Activated effector memory CD4-positive, alpha-beta T cell treated with anti-CD3 and anti-CD28 coated beads, Interleukin-2, amount 50 U/mL, for 16 hours (primary cell): ENCODE measurements at regions not wholly inside any gene's neighbourhood (a gene's known extent, or its start where the extent isn't known, plus 50 kb on each side); places are given as distances from the start of the nearest gene placed in this dataset.

ENCODE experiments used
- DNase-seq: peaks from one replicate; pipeline ENCODE4 v3.0.0-alpha.2; 2020

DNA sequence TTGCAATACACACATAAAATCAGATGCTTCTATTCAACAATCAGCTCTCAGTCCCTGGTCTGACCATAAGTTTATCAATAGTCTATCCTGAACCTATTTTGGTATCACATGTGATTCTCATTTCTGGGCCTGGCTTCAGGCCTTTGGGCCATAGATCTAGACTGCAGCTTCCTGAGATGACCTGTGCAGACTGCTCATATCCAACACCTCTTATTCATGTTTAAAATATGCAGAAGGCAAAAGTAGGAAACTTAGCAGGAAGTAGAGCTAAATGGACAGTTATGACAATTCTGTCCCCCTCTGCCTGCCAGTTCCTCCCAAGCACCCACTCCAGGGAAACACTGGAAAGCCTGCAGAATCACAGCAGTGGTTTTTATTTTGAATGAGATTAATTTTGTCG lies 53.3 kb downstream of the C7orf25 start:
- no peak for DNase-seq

DNA sequence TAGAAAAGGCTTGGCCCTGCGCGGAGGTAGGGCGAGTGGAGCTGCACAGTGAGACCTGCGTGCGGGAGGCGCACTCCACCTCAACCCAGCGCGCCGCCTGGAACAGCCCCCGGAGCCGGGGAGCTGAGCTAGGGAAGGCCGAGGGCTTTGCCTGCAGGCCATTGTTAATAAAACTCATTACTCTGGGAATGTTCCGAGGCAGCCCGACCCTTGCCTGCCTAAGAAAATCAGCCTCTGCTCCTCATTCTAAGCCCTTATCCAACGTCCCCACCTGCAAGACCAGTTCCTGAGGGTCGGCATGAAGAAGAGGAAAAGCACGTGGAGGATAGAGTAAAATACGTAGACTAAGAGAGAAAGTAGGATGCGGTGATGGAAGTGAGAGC lies 55.3 kb downstream of the C7orf25 start:
- no peak for DNase-seq

DNA sequence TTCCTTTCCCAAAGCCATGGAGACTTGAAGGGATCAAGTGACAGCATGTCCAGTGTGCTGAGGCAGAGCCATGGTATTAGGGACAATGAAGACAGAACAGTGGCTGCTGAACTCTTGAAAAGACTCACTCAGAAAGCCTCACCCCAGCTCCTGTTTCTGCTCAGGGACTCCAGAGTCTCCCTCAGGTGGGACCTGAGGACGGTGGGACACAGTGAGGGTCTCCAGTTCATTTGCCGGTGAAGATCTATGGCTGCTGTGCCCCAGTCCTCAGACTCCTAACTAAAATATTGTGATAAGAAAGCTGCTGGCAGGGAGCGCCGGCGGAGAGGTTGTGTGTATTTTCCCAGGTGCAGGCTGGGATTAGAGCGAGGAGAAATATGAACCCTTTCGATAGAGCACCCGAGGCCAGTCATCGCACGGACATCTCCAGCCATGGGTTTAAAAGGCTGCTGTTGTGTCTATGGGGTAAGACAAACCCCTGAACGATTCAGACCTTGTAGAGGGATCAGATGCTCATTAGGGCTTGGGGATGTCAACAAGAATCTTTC lies 57.2 kb downstream of the C7orf25 start:
- DNase-seq: no peak

DNA sequence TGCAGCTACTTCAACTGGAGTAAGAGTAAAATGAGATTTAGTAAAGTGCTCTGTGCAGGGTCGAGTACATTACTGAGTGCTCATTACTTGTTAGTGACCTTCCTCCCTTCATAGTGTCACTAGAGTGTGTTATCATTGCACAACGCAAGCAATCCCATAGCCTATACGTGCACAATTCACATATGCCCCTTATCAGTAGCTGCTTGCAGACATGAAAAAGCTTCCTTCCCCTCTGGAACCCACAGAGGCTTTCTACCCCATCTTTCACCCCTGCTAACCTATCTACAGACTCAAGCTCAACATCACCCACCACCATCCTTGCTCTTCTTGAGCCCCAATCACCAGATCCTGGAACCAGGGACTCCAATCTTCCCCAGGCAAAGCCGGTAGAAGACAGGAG lies 59.3 kb downstream of the C7orf25 start:
- no peak for DNase-seq

DNA sequence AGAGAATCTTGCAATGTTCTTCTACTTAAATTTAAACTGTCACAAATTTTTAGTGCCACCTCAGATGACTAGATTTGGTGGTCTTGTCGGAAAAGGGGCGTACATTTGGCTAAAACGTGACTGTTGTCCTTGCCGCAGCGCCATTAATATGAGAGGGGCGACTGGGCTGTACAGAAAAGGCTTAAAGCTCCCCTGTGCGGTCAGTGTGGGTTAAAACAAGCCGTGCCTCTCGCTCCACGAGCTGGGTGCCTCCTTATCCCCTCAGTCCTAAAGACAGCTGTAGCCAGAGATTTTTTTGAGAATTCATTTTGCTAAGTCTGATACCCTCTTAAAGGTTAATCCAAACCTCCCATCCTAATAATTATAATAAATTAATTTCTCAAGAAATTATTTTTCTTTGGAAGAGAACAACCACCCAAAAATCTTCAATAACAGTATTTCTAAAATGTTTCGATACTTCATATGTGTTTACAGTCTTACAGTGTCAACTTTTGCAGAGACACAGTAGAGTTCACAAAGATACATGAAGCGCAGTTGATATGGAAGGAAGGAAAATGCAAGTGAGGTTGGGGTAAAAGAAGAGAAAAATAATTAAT lies 68.6 kb downstream of the C7orf25 start:
- no peak for DNase-seq

DNA sequence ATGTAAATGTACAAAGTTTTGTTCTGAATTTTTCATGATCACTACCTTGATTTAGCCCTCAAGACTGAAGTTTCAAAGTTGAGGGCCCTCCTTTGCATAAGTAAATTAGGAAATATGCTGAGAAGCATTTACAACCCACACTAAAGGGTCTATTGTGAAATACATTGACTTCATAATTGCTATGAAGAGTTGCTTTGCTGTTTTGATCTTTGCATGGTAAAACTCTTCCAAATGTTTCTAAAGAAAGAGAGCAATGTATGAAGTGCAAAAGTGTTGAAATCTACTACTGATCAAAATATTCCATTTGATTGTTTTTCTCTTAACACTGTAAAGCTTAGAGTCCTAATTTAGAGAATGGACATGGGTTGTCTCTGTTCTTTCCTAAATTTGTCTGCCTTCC lies 77.2 kb downstream of the C7orf25 start:
- DNase-seq: no peak

DNA sequence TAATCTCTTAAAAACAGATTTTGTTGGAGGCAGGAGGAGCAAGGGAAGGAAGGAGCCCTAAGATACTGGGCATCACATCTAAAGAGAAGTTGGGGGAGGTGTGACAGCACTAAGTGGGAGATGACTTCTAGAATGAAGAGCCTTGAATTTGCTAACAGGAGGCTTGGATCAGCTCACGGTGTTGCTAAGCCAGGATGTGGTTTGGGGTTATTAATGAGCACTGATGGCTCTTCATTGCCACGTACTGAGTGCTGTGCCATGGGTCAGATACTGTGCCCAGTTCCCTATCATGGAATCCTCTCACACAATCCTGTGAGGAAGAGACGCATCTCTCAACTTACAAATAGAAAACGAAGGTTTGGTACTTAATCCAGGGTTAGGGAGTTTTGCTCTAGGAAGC lies 78.5 kb downstream of the C7orf25 start:
- no peak for DNase-seq

DNA sequence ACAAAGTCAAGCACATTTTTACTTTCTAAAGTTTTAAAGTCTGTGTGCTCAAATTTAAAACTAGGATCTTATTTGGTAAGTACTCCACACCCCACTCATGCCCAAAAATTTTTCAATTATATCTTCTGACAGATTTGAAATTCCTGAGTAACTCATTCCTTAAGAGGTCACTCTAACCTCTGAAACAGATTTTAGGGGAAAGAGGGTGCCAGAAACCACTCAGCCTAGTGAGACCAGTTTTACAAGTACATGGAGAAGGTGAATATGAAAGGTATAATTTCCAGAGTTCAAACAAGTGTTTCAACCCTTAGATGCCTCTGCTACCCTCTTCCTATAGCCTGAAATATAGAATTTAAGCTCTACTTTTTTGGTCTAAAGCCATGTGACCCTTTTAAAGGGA lies 79.2 kb downstream of the C7orf25 start:
- no peak for DNase-seq

DNA sequence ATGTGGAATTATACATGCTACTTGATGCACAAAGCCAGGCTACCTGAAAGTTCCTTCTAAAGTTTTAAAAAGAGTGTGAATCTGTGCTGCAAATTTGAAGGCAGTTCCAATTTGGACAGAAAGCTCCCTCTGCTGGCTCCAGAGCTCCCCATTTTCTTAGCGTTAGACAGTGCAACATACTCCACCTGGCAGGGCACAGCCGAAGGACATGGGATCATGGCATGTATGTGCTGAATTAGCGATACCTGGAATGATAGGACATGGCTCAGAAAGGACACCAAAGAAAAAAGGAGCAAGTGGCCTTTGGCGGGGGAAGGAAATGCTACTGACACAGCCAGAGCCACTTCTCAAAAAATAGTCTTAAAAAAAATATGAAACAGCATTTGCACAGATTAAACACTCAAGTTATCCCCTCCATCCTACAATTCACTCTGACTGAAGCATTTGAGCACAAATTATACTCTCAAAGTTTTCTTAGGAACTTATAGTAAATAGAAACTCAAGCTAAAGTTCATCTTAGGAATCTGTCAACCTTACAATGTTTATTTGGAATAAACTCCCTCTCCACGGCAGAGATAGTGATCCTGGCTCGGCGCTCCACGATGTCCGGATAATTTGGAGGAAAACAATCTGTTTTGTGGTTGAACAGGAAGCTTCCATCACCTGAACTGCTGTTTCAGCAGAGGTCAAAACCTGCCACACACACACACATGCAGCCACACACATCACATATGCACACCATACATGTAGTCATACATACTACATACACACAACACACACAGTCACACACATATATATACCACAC lies 80.0 kb downstream of the C7orf25 start:
- DNase-seq: no peak

DNA sequence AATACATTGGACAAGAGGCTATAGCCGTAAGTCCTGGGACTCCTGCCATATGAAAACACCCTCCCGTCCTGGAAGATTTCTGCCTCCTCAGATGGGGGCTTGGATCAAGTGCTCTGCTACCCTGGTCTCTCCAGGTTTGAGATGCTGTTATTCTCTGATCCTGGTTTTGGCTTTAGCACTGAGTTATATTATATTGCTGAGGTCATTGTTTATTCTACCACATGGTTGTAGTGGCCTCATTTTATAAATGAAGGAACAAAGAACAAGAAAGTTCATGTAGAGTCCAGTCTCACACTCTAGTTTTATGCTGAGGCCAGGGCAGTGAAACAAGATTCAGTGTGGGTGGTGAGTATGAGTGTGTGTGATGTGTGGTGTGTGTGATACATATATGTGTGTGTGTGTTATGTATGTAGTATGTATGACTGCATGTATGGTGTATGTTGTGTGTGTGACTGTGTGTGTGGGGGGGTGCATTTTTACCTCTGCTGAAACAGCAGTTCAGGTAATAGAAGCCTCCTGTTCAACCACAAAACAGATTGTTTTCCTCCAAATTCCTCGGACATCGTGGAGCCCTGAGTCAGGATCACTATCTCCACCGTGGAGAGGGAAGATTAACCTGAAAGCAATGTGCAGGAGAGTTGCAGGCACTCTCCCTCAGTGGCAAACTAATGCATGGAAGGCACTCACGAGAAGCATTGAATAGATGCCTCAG lies 80.7 kb downstream of the C7orf25 start:
- no peak for DNase-seq

DNA sequence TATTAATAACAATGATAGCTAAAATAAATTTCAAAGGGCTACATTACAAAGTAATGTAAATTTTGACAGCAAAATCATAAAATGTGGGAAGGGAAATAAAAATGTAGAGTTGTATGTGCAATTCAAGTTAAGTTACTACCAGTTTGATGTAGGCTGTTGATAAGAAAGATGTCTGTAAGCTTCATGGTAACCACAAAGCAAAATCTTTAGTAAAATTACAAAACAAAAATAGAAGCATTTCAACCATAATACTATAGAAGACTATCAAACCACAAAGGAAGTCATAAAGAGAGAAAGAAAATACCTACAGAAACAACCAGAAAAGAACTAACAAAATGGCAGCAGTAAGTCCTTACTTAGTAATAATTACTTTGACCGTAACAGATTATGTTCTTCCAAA lies 99.1 kb downstream of the C7orf25 start:
- DNase-seq: no peak

DNA sequence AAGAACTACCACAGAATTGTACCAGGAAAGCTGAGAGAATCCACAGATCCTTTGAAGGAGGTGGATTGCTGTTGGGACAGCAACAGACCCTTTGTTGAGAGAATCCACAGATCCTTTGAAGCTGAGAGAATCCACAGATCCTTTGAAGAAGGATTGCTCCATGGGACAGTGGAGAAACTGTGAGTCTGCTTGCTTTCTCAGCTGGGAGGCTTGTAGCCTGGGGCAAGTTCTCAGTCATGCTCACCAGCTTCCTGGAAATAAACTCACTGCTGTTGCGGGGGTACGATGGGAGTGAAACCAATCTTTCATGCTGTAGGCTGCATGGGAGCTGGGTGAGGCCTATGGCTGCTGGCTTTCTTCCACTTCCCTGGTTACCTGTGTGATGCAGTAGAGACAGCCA lies 106.3 kb downstream of the C7orf25 start:
- DNase-seq: no peak

DNA sequence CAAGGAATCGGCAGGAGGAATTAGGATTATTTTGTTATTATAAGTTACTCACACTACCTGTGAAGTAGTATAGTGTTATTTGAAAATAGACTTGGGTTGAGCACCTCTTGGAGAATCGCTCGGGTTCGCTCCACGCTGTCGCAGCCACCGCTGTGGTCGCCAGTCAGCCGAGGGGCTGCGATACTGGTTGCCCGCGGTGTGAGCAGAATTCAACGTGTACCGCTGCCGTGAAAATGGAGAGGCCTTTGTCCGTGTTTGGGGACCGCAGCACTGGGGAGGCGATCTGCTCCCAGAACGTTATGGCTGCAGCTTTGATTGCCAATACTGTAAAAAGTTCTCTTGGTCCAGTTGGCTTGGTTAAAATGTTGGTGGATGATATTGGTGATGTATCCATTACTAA lies 117.2 kb downstream of the C7orf25 start:
- no peak for DNase-seq

DNA sequence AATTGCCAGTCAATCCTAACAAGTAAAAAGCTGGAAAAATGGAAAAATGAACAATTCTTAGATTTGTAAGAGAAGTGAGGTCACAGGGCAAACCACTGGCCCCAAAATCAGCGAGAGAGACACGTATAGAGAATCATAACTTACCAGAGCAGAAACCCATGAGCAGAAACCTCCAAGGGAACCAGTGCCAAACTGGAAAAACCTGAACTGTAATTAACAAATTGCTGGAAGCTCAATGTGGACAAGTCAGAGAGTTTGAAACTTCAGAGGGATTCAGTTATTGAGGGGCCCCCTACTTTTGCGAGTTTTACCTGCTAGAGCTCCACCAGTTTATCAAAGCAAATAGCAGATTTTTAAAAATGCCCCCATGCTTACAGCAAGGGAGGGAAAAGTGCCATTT lies 119.0 kb downstream of the C7orf25 start:
- DNase-seq: no peak

DNA sequence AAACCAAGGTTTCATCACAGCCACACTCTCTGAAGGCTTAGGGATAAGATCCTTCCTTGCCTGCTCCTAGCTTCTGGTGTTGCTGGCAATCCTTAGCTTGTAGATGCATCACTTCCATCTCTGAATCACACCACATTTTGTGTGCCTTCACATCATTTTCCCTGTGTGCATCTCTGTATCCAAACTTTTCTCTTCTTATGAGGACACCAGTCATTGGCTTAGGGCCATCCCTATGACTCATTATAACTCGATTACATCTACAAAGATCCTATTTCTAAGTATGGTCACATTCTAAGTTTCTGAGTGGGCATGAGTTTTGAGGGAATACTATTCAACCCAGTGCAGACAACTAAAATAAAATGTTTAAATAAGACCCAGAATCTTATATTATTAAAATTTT lies 121.7 kb downstream of the C7orf25 start:
- DNase-seq: no peak

DNA sequence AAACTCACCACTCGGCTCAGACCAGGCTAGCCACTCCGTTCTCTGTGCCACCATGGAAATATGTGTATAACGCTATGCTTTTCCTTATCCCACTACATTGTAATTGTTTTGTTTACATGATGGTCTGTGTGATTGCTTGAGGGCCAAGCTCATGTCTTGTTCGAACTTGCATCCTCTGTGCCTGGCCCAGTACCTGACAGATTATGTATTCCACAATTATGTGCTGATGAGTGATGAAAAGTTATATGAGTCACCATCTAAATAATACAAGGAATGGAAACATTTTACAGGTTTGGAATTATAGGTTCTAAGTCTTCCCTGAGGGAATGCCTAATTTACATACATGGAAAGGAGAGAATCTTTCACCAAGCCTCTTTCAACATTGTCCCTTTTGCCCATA lies 137.4 kb downstream of the C7orf25 start:
- no peak for DNase-seq

DNA sequence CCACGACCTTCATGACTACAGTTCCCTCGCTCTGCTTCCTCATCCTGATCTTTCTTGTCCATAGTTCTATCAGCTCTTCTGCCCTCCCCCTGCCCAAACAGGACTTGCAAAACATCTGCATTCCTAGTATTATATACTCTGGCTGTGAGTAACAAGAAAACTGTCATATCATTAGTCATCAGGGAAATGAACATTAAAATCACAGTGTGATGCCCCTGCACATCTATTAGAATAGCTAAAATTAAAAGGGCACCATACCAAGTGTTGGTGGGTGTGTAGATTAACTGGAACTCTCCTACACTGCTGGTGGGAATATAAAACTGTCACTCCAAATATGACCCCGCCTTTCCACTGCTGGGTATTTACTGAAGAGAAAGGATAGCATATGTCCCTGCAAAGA lies 141.8 kb downstream of the C7orf25 start:
- no peak for DNase-seq

DNA sequence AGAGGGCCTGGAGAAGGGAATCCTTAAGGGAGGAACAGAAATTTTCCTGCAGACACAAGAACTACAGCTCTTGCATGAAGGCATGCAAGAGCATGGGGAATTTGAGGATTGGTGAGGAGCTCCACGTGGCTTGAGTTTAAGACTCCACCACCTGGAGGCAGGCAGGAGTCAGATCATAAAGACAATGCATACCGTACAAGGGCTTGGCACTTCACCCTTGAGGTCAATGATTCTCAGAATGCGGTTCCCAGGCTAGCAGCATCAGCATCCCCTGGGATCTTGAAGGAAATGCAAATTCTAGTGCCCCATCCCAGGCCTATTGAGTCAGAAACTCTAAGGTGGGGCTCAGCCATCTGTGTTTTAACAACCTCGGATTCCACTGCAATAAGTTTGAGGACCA lies 143.8 kb downstream of the C7orf25 start:
- DNase-seq: no peak

DNA sequence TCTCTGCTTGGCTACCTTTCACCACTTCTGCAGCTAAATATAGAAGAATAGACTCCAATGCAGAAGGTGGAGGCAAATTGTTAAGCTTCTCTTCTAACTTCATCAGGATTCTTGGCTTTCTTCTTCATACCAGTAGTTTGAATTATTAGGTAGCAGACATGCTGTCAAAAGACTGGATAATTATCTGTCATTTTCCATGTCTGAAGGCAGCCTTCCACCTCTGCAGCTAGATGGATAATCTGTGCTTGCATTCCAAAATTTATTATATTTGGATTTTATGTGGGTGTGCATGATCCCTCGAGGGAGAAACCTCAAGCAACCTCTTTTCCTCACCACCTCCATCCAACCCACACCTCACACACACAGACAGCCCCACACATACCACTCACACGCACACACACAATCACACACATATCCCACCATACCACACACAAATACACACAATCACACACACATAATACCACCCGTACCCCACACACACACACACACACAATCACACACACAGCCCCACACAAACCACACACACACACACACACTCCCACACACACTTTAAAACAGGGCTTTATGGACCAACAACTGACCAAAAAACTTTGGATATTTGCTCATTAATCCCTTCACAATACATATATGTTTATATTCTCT lies 145.0 kb downstream of the C7orf25 start:
- no peak for DNase-seq

DNA sequence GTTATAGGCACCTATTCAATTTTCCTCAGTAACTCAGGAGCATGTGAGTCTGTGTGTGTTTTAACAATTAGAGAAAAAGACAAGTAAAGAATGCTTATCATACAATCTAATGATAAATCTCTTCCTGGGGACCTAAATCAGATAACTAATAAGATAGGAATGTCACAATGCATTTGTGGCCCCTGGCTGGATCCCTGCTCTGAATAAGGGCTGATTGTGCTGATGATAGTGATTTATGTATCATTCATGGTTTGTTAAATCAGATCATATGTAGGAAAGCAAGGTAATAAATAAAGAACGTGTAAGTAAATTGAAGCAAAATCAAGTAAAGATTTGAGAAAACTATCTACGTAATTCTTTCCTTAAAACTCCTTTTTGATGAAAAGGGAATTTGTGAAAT lies 145.9 kb downstream of the C7orf25 start:
- DNase-seq: no peak

DNA sequence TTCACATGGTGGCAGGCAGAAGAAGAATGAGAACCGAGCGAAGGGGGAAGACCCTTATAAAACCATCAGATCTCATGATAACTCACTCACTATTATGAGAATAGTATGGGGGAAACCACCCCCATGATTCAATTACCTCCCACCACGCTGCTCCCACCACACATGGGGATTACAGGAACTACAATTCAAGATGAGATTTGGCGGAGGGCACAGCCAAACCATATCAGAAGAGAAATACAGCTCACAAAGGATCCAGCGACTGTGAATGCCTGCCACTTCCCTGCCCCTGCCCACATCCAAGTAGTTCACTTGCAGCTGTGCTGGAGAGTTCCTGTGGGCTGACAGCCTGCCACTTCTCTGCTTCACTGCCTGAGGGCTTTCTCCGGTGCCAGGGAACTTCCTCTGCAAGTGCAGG lies 148.7 kb downstream of the C7orf25 start:
- DNase-seq: no peak

DNA sequence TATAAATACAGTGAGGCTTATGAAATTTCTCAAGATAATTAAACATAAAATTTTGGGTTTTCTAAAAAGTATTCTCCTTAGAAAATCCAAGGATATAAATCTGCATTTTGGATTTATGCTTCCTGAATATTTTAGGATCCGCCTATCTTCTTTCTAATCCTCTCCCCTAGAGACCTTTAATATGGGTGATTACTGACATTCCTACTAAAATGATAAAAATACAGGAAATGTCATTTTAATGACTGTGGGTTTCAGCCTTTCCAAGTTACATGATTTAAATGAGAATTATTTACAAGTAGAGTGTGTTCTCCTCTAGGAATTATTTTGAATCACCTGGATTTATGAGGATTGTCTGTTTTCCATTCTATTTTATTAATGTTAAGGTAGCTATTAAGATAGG lies 150.4 kb downstream of the C7orf25 start:
- no peak for DNase-seq

DNA sequence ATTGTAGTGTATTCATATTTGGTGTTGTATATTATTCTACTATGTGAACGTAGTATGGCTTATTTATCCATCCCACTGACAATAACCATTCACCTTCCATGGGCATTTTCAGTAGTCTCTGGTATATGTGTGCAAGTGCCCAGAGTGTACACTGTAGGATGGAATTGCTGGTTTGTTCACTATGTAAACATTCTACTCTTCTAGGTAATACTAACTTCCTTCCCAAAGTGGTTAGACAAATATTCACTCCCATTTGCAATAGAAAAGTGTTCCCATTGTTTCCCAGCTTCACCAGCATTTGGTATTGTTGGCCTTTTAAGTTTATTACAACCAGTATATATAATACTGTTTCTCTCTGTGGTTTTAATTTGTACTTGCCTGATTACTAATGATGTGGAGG lies 153.7 kb downstream of the C7orf25 start:
- no peak for DNase-seq

DNA sequence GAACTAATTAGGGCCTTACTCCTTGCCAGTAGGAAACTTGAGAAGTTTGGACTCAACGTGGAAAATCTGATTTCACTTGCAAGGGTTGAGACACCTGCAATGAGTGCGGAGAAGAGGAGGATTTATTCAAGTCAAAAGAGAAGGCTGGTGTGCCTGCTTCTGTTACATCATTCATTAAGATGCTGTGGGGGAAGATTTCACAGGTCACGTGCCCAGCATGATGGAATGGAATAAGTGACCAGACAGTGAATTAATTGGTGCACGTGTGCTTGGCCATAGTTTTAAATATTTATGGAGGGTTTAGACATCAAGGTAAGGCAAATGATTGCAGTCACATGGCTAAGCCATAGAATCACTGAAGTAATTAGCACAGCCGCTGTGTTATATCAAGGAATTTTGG lies 155.0 kb downstream of the C7orf25 start:
- DNase-seq: no peak
